GM12878 (cell line): ENCODE measurements at regions not wholly inside any gene's neighbourhood (a gene's known extent, or its start where the extent isn't known, plus 50 kb on each side); places are given as distances from the start of the nearest gene placed in this dataset.
A peak's percentile ranks its signal among the peaks of the same experiment; 100 is the strongest.
"Not testable (repeated sequence)": the region's sequence is repeated elsewhere in the genome, so short reads cannot be mapped to it uniquely, and the experiment has no call there.

Experiments used
- ATAC-seq: fragments of 200-7000 bp; cut with Tn5 transposase; 3 replicates; pipeline ENCODE4 v1.9.1; 2020; ENCODE audit warnings: mild to moderate bottlenecking, moderate library complexity
- BruUV-seq: library from RNA; stranded (reverse); fragments of 400-500 nt; replicated peaks from 2 replicates; lab custom pipeline; 2021; lab: Mats Ljungman, UMichigan
- CTCF ChIA-PET: fragments of 300-600 bp; sonication (Branson Sonifier 250); formaldehyde crosslinking; extraction: SDS; loops from one replicate; lab custom pipeline; 2021; ENCODE audit warnings: inconsistent platforms; lab: Yijun Ruan, JAX
- POLR2A ChIA-PET: fragments of 350-600 bp; formaldehyde crosslinking; extraction: SDS; loops from one replicate; lab custom pipeline; 2021; ENCODE audit warnings: inconsistent platforms; lab: Charles Lee
- RAD21 ChIA-PET: fragments of 300-600 bp; sonication (Branson Sonifier 250); formaldehyde crosslinking; loops from one replicate; lab custom pipeline; 2023; ENCODE audit warnings: antibody characterized with exemption; ENCODE audit not compliant: unreplicated experiment; lab: Charles Lee
- SMC1A ChIA-PET: fragments of 300-600 bp; sonication (Branson Sonifier 250); formaldehyde crosslinking; loops from one replicate; lab custom pipeline; 2023; ENCODE audit not compliant: unreplicated experiment, uncharacterized antibody; lab: Charles Lee
- DNase-seq: peaks from one replicate; pipeline ENCODE4 v3.0.0-alpha.2; 2011; ENCODE audit warnings: low read depth, low spot score
- FAIRE-seq: peaks from 3 replicates; lab custom pipeline; 2011; peaks lifted over from hg19 to GRCh38; lab: Jason Lieb, UNC
- H2AFZ ChIP-seq: 2 replicates; pipeline ENCODE4 v1.6.0; 2011; ENCODE audit warnings: low read depth, low read length, control low read depth; ENCODE audit not compliant: control insufficient read depth
- H3K27ac ChIP-seq: 2 replicates; pipeline ENCODE4 v1.5.1; 2011; ENCODE audit warnings: control low read depth; ENCODE audit not compliant: control insufficient read depth, insufficient read depth
- H3K27me3 ChIP-seq, 2 experiments: replicated peaks in 1 of 2; 2 replicates each; pipeline versions ENCODE4 v1.6.0 to v1.6.1; 2011; ENCODE audit warnings: low read length in 1 of 2; ENCODE audit not compliant: control insufficient read depth in 2 of 2, insufficient read depth in 2 of 2
- H3K36me3 ChIP-seq, 2 experiments: 2 replicates each; pipeline ENCODE4 v1.5.1; 2011; ENCODE audit warnings: low read length in 1 of 2; ENCODE audit not compliant: control insufficient read depth in 2 of 2, insufficient read depth in 2 of 2
- H3K4me1 ChIP-seq: 2 replicates; pipeline ENCODE4 v1.6.1; 2011; ENCODE audit warnings: mild to moderate bottlenecking, low read length, moderate library complexity, mixed read lengths; ENCODE audit not compliant: control insufficient read depth, insufficient read depth
- H3K4me2 ChIP-seq: 2 replicates; pipeline ENCODE4 v1.6.0; 2011; ENCODE audit warnings: control low read depth; ENCODE audit not compliant: control insufficient read depth, insufficient read depth
- H3K4me3 ChIP-seq: fragments of 200-600 bp; sonication (generic); 2 replicates; pipeline ENCODE4 v1.5.1; 2016
- H3K79me2 ChIP-seq: 2 replicates; pipeline ENCODE4 v1.6.0; 2011; ENCODE audit warnings: low read length; ENCODE audit not compliant: control insufficient read depth, insufficient read depth
- H3K9ac ChIP-seq: 2 replicates; pipeline ENCODE4 v1.8.0; 2011; ENCODE audit warnings: low read length, control low read depth, mixed read lengths; ENCODE audit not compliant: control insufficient read depth, insufficient read depth
- H3K9me3 ChIP-seq: replicated peaks from 3 replicates; pipeline ENCODE4 v1.5.1; 2011; ENCODE audit warnings: mild to moderate bottlenecking, low read length; ENCODE audit not compliant: control insufficient read depth, insufficient read depth
- H4K20me1 ChIP-seq: 2 replicates; pipeline ENCODE4 v1.6.0; 2011; ENCODE audit not compliant: control insufficient read depth, insufficient read depth
- PAX5 ChIP-seq: IDR thresholded peaks from 2 replicates; pipeline ENCODE4 v1.6.1; 2011; ENCODE audit warnings: low read depth, low read length, borderline replicate concordance
- SKIL ChIP-seq: fragments of 450-650 bp; IDR thresholded peaks from 2 replicates; pipeline ENCODE4 v1.6.1; 2017; ENCODE audit warnings: mild to moderate bottlenecking, low read depth, inconsistent platforms; ENCODE audit not compliant: poor library complexity, severe bottlenecking
- ZNF274 ChIP-seq: IDR thresholded peaks from one replicate; pipeline ENCODE4 v1.8.0; 2011; ENCODE audit not compliant: insufficient read length, insufficient read depth
- WGBS: methylation state at CpG from one replicate; pipeline ENCODE4 v1.1.6; 2016; ENCODE audit warnings: low lambda C conversion rate; ENCODE audit not compliant: insufficient replicate concordance, insufficient coverage; ENCODE audit errors: missing lambda C conversion rate; 5-methylcytosine and 5-hydroxymethylcytosine counted together
- in situ Hi-C: fragments of 300-500 bp; cut with MboI; formaldehyde crosslinking; loops from 9 replicates; pipeline ENCODE4 v1.14.3; 2018; ENCODE audit warnings: mixed read lengths
- intact Hi-C: fragments of 100-400 bp; cut with micrococcal nuclease; formaldehyde crosslinking; loops from one replicate; pipeline ENCODE4 v1.14.2; 2022; ENCODE audit not compliant: unreplicated experiment

DNA sequence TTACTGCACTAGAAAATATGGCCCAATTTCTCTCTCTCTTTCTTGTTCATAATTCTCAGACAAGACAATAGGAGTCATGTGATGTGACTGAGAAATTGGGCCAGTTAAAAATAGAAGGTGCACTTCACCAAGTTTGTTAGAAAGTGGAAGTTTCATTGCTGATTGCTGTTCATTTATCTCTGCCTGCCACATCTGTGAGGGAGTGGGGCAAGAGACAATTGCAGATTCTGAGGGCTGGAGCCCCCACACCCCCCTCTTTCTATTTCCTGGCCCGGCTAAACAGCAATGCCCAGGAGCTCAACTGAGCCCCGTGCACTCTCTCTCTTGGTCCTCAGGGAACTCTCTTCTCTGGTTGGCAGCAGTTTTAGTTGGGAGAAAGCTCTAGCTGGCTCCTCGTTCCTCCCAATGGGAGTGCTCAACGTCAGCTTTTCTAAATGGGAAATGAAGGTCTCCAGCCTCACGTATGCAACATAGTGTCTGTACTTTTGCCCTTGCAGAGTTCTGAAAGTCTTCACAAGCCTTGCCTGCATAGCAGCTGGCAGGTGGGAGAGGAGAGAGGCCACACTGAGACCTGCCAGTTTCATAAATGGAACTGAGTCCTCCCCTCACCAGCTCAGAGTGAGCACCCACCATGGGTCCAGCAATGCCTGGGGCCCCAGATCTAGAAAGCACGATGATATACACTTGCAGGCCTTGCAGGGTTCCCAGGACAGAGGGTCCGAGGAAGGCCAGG is 115.7 kb downstream of the MYCN start (continued):
- TF ChIP-seq SKIL, result peak; percentile 27

DNA sequence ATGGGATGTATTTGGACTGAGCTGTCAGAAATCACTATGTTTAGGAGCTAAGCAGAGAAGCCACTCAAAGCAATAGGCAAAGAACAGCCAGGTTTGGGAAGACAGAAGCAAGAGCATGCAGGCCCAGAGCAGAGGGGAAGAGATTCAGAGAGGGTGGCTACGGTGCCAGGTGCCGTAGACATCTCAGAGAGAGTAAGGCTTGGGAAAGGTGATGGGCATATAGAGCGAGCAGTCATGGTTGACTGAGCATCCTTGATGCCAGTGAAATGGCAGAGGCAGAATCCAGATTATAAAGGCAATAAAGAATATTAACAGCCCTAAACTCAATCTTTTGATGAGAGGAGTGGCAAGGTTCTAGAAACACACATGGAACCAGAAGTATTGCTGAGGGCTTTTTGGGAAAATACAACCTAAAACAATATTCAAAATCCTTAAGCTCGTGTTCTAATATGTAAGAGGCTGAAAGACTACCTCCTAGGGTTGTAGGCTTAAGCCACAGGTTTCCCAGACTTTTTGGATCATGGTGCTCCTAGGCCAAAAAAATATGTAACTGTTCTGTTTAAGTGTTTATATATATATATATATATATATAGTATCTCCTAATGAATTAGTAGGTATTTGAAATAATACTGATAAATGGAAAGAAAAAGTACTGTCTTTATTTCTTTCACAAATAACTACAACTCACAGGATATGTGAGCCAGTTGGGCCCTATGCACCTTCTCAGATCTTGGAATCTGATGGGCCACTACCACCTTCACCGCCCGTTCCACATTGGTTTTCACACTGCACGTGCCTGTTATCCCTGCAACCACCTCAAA is 113.3 kb downstream of the MYCN start:
- BruUV-seq, result no TSS peak
- ChIA-PET CTCF (interaction anchor here (0.6 to 1.4 kb wide), 2 partner anchors 12 to 98 kb away, joined by 3 read pairs; no protein-coding TSS in a partner anchor), POLR2A (interaction anchor here (0.9 kb wide), 1 partner anchor 12 kb away, joined by 4 read pairs; no protein-coding TSS in a partner anchor)
- in situ Hi-C loops, result no loop called here
- H3K4me3 ChIP-seq, result no peak overlapping the region
- intact Hi-C loops, result no loop called here
- H3K36me3 ChIP-seq, result no peaks in the 10 kb centered on the region
- 0 out of 4 replicates have a peak, but pooled peaks cover 0 to 2% of the 10 kb centered on the region in 2 experiments for H3K27me3 ChIP-seq
- no peak for TF ChIP-seq ZNF274
- peak; percentile 63; the same call in 1 of the 2 replicates for TF ChIP-seq PAX5
- TF ChIP-seq, all 136 proteins: peak for 1
- H3K4me2 ChIP-seq, result no peak overlapping the region
- H3K79me2 ChIP-seq, result no peaks in the 10 kb centered on the region
- ATAC-seq, result no peak
- DNase-seq, result no peak
- H4K20me1 ChIP-seq, result no peaks in the 10 kb centered on the region
- ChIA-PET RAD21 (no interaction called here), SMC1A (interaction anchor here (0.9 to 1.1 kb wide), 2 partner anchors 15 to 23 kb away, joined by 3 to 4 read pairs; no protein-coding TSS in a partner anchor)
- H3K9ac ChIP-seq, result no peak overlapping the region
- H3K4me1 ChIP-seq, result peaks cover 17% of the 10 kb centered on the region
- no peak for FAIRE-seq
- 36% methylated on average over 7 of the region's 7 CpGs for WGBS
- H3K9me3 ChIP-seq, result no peaks in the 10 kb centered on the region; the same call in 2 of the 3 replicates
- no peak overlapping the region for H2AFZ ChIP-seq
- no peak overlapping the region for H3K27ac ChIP-seq

- H3K4me2 ChIP-seq, H3K27ac ChIP-seq, FAIRE-seq, DNase-seq, H3K79me2 ChIP-seq, in situ Hi-C loops, POLR2A ChIA-PET, BruUV-seq, H3K27me3 ChIP-seq, H3K4me3 ChIP-seq, intact Hi-C loops, H2AFZ ChIP-seq, H3K9ac ChIP-seq, ATAC-seq, H3K36me3 ChIP-seq, H3K9me3 ChIP-seq, H4K20me1 ChIP-seq, RAD21 ChIA-PET: not testable (repeated sequence)
- peaks cover 13% of the 10 kb centered on the region for H3K4me1 ChIP-seq
- SMC1A ChIA-PET, result interaction anchor here (0.9 to 1.1 kb wide), 2 partner anchors 14 to 22 kb away, joined by 3 to 4 read pairs; no protein-coding TSS in a partner anchor
- CTCF ChIA-PET, result interaction anchor here (0.6 to 1.4 kb wide), 2 partner anchors 14 to 99 kb away, joined by 3 read pairs; no protein-coding TSS in a partner anchor
- WGBS, result 24% methylated on average over 6 of the region's 6 CpGs
Measured at GRCh38 chr2:16052571-16053052, 112.3 kb downstream of the MYCN start.
